ENCODE measurements at regions not wholly inside any gene's neighbourhood (a gene's known extent, or its start where the extent isn't known, plus 50 kb on each side); places are given as distances from the start of the nearest gene placed in this dataset.

DNA sequence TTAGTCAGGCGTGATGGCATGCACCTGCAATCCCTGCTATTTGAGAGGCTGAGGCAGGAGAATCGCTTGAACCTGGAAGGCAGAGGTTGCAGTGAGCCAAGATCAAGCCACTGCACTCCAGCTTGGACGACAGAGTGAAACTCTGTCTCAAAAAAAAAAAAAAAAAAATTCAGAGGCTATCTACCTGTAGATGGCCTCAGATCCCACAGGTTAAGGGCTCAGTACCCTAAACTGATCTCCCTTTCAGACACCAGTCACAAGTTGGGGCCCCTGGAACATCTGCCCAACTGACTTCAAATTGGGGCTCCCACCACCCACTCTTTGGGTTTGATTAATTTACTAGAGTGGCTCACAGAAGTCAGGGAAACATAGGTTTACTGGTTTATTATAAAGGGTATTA lies 65.4 kb upstream of the ERCC6L2 start:
- Histone ChIP-seq H3K27ac (ENCODE audit: low read depth, low read length) (no peak overlapping the region), H3K27me3 (ENCODE audit: low read length) (no peaks in the 10 kb centered on the region), H3K79me2 (ENCODE audit: insufficient read depth, low read length) (no peaks in the 10 kb centered on the region), H2AFZ (ENCODE audit: low read depth, low read length, severe bottlenecking) (no peak overlapping the region), H3K4me2 (ENCODE audit: low read depth, low read length, poor library complexity, severe bottlenecking) (no peak overlapping the region), H4K20me1 (ENCODE audit: low read depth, low read length) (no peaks in the 10 kb centered on the region), H3K36me3 (ENCODE audit: low read length) (no peaks in the 10 kb centered on the region), H3K9me2 (replicated peaks; ENCODE audit: insufficient read depth, low read length) (no peaks in the 10 kb centered on the region), H3K9me3 (ENCODE audit: insufficient read depth, low read length) (no peaks in the 10 kb centered on the region), H3F3A (ENCODE audit: insufficient read depth) (no peaks in the 10 kb centered on the region), H3K9ac (ENCODE audit: low read length) (no peak overlapping the region), H3K4me3 (ENCODE audit: insufficient read depth, low read length, poor library complexity, severe bottlenecking) (no peak overlapping the region)
- TF ChIP-seq, protein P1, sequence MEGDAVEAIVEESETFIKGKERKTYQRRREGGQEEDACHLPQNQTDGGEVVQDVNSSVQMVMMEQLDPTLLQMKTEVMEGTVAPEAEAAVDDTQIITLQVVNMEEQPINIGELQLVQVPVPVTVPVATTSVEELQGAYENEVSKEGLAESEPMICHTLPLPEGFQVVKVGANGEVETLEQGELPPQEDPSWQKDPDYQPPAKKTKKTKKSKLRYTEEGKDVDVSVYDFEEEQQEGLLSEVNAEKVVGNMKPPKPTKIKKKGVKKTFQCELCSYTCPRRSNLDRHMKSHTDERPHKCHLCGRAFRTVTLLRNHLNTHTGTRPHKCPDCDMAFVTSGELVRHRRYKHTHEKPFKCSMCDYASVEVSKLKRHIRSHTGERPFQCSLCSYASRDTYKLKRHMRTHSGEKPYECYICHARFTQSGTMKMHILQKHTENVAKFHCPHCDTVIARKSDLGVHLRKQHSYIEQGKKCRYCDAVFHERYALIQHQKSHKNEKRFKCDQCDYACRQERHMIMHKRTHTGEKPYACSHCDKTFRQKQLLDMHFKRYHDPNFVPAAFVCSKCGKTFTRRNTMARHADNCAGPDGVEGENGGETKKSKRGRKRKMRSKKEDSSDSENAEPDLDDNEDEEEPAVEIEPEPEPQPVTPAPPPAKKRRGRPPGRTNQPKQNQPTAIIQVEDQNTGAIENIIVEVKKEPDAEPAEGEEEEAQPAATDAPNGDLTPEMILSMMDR (IDR thresholded peaks at IDR 0.05; ENCODE audit: insufficient read depth, low read length, poor library complexity, severe bottlenecking) = no peak
- TF ChIP-seq EZH2phosphoT487 (conservative IDR thresholded peaks at IDR 0.05; ENCODE audit: low read length) = no peak

DNA sequence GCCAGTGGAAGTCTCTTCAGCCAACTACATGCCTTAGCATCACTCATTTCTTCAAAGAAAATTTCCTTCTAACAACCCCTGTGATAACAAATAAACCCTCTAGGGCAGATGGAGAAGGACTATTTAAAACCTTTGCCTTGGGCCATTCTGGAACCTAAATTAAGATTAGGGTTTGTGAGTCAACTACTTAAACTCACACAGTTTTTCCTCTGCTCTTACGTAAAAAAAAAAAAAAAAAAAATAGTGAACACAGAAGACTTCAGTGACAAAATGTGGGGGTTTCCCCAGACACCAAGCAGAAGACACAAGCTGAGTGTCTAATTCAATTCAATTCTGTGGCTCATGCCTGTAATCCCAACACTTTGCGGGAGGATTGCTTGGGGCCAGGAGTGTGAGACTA lies 65.8 kb upstream of the ERCC6L2 start:
- H3K9me2 ChIP-seq (replicated peaks; ENCODE audit: insufficient read depth, low read length) = no peaks in the 10 kb centered on the region
- H3K36me3 ChIP-seq (ENCODE audit: low read length) = no peaks in the 10 kb centered on the region
- H3K9me3 ChIP-seq (ENCODE audit: insufficient read depth, low read length) = no peaks in the 10 kb centered on the region
- TF ChIP-seq, protein P1 (IDR thresholded peaks at IDR 0.05; ENCODE audit: insufficient read depth, low read length, poor library complexity, severe bottlenecking) = no peak
- H3K9ac ChIP-seq (ENCODE audit: low read length) = no peak overlapping the region
- H3K4me3 ChIP-seq (ENCODE audit: insufficient read depth, low read length, poor library complexity, severe bottlenecking) = no peak overlapping the region
- no peak overlapping the region for H3K4me2 ChIP-seq (ENCODE audit: low read depth, low read length, poor library complexity, severe bottlenecking)
- H3K79me2 ChIP-seq (ENCODE audit: insufficient read depth, low read length) = no peaks in the 10 kb centered on the region
- H3K27ac ChIP-seq (ENCODE audit: low read depth, low read length) = no peak overlapping the region
- no peaks in the 10 kb centered on the region for H3K27me3 ChIP-seq (ENCODE audit: low read length)
- H2AFZ ChIP-seq (ENCODE audit: low read depth, low read length, severe bottlenecking) = no peak overlapping the region
- H3F3A ChIP-seq (ENCODE audit: insufficient read depth) = no peaks in the 10 kb centered on the region
- H4K20me1 ChIP-seq (ENCODE audit: low read depth, low read length) = no peaks in the 10 kb centered on the region

DNA sequence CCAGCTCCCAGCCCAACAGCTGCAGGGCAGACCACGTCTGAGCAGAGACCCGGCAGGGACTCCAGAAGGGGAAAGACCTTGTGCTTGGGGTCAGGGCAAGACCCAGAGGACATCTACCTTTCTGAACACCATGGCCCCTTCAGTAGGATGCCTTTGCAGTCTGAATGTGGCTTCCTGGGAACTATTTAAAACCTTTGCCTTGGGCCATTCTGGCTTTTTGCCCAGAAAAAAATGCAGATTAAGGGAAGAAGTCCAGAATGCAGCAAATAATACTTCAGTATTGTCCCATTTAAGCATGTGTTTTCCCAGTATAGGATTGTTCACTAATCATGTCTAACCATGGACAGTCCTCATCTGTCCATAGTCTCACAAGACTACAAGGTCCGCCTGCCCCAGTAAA lies 67.5 kb upstream of the ERCC6L2 start:
- TF ChIP-seq EZH2phosphoT487 (conservative IDR thresholded peaks at IDR 0.05; ENCODE audit: low read length) = no peak
- TF ChIP-seq, protein P1 (IDR thresholded peaks at IDR 0.05; ENCODE audit: insufficient read depth, low read length, poor library complexity, severe bottlenecking) = no peak
- Histone ChIP-seq H4K20me1 (ENCODE audit: low read depth, low read length) (no peaks in the 10 kb centered on the region), H3K9ac (ENCODE audit: low read length) (no peak overlapping the region)

More for the DNA sequence above, 67.5 kb upstream of the ERCC6L2 start:
- no peak overlapping the region for H2AFZ ChIP-seq (ENCODE audit: low read depth, low read length, severe bottlenecking)
- no peaks in the 10 kb centered on the region for H3K9me2 ChIP-seq (replicated peaks; ENCODE audit: insufficient read depth, low read length)
- H3K27me3 ChIP-seq (ENCODE audit: low read length) = no peaks in the 10 kb centered on the region
- H3K79me2 ChIP-seq (ENCODE audit: insufficient read depth, low read length) = no peaks in the 10 kb centered on the region
- H3K36me3 ChIP-seq (ENCODE audit: low read length) = no peaks in the 10 kb centered on the region
- no peaks in the 10 kb centered on the region for H3K9me3 ChIP-seq (ENCODE audit: insufficient read depth, low read length)
- H3K4me3 ChIP-seq (ENCODE audit: insufficient read depth, low read length, poor library complexity, severe bottlenecking) = no peak overlapping the region
- no peak overlapping the region for H3K4me2 ChIP-seq (ENCODE audit: low read depth, low read length, poor library complexity, severe bottlenecking)
- H3F3A ChIP-seq (ENCODE audit: insufficient read depth) = no peaks in the 10 kb centered on the region
- H3K27ac ChIP-seq (ENCODE audit: low read depth, low read length) = no peak overlapping the region

Data from SU-DHL-6 (cell line).